HG03025 (cell line): ENCODE measurements at regions not wholly inside any gene's neighbourhood (a gene's known extent, or its start where the extent isn't known, plus 50 kb on each side); places are given as distances from the start of the nearest gene placed in this dataset.
A peak's percentile ranks its signal among the peaks of the same experiment; 100 is the strongest.
"Not testable (repeated sequence)": the region's sequence is repeated elsewhere in the genome, so short reads cannot be mapped to it uniquely, and the experiment has no call there.

Experiments used
- ATAC-seq: cut with Tn5 transposase; IDR thresholded peaks from one replicate; pipeline ENCODE4 v1.9.1; 2021; ENCODE audit warnings: mild to moderate bottlenecking, moderate library complexity; ENCODE audit not compliant: unreplicated experiment, low FRiP score

GRCh38 chr7:119219663-119220062 lies 995.2 kb downstream of the ANKRD7 start:
- no peak for ATAC-seq

DNA sequence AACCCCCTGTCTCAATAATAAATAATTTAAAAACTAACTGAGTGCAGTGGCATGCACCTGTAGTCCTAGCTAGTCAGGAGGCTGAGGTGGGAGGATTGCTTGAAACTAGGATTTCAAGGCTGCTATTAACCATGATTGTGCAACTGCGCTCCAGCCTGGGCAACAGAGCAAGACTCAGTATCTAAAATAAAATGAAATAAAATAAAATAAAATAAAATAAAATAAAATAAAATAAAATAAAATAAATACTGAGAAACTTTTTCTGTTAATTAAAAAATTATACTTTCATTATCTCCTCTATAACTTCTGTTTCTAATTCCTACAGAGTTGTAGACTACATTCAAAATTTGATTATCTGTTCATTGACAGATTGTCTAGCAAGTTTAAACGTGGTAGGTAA lies 999.4 kb downstream of the ANKRD7 start:
- ATAC-seq, result no peak

DNA sequence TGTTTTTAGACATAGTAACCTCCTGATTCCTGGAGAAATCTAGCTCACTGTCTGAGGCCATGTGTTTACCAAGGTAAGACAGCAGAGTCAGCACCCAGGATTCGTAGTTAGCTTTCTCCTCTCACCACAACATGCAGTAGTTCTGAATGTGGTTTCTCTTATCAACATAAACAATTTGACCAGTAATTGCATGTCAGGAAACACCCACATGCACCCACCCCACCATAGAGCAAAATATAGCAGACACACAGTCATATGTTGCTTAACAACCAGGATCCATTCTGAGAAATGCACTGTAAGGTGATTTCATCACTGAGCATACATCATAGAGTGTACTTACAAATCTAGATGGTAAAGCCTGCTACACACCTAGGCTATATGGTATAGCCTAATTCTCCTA lies 1004.0 kb downstream of the ANKRD7 start:
- no peak for ATAC-seq

DNA sequence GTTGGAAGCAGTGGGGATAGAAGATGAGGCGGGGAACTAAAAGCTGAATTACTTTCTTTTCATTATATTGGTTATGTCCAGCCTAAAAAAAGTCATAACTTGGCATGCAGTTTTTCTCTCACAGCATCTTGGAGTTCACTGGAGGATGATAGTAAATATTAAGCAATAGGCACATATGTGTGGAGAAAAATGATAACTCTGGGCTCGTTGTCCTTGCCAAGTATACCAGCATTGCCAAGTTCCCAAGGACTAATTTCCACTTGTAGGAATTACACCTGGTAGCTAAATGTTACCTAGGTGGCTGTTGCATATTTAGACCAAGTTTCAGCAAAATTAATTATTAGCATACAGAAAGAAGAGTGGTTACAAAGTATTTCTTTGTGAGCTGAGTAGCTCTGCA lies 1007.6 kb downstream of the ANKRD7 start:
- no peak for ATAC-seq

- no peak for ATAC-seq
Observed at GRCh38 chr7:119233015-119233414, 1008.5 kb downstream of the ANKRD7 start.

DNA sequence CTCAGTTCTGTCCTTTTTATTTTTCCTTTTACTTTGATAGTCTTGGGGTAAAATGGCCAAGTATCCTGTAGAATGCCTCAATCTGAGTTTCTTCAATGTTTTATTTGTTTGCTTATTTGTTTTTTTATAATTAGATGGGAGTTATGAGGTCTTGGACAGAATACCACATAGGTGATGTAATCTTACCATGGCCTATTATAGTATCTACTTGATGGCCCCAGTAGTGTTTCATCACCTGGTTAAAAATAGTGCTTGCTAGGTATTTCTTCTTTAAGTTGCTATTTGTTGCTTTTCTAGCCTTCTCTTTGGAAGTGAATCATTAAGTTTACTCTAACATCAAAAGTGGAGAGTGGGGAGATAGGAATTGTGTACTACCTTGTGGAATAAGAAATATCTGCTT lies 1020.0 kb upstream of the KCND2 start:
- no peak for ATAC-seq

DNA sequence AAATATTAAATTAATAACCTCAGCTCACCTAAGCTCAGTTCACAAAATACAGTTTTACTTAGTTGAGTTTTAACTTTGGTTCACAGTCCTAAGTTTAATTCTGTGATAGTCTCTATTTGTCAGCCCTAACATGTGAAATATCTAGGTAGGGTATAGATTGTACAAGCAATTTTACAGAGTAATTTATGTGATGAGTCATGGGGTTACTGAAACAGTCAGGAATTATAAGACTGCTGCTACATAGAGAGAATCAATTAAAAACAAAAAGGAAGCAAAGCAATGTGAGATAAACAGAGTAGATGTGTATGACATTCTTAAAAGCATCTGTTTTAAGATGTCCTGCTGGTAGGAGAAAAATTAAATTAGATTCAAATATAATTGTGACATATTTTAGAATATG lies 1018.2 kb upstream of the KCND2 start:
- no peak for ATAC-seq

GRCh38 chr7:119256001-119256400 lies 1017.0 kb upstream of the KCND2 start:
- ATAC-seq, result no peak

DNA sequence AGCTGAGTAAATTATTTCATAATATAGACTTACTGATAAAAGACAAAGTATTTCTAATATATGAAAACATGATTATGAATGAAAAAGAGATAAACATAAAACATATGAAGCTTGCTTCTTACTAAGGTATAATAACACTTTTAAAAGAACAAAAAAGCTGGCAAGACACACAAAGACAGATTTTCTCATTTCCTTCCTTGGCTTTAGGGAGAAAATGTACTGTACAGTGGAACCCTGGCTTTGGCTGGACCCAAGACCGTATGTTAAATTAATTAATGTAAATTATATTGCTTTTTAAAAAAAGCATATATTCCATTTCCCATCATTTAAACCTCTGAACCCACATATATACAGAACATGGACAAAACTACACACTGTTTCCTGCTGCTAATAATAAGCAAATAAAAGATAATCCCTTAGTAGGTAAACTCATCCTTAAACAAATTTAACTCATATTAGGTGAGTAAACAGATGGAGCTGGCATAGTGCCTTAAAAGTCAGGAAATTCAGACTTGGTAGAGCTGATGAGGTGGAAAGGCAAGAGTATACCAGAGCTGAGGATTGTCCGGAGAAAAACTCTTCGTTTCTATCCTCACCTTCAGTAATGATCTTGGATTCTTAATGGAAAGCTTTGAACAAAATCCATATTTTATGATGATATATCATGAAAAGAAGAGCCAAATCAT lies 1016.4 kb upstream of the KCND2 start:
- ATAC-seq, result no peak

DNA sequence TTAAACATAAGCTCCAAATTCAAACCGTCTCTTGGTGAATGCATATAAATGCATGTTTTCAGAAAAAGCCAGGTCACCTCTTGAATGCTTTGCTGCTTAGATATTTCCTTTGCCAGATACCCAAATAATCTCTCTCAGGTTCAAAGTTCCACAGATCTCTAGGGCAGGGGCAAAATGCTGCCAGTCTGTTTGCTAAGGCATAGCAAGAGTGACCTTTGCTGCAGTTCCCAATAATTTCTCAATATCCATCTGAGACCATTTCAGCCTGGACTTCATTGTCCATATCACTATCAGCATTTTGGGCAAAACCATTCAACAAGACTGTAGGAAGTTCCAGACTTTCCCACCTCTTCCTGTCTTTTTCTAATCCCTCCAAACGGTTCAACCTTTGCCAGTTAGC lies 1006.2 kb upstream of the KCND2 start:
- ATAC-seq, result not testable (repeated sequence)

DNA sequence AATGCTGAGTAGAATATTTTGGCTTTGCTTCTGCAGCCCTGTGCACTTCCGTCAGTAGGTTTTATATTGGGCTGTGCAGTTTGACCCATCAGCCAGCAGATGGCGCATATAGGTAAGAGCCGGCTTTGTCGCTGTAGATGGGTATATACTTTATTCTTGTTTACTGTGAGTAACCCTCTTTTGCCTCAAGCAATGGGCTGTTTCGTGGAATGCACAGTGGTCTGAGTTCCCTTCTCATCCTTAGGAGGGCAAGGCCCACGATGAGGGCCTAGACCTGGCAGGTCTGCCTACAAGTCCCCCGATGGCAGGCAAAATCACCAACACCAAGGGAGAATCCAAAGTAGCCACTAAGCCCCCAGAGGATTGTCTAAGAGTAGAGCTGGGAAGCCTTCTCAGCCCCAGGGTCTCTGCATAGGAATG lies 1002.9 kb upstream of the KCND2 start:
- peak; percentile 96 for ATAC-seq

GRCh38 chr7:119270644-119271043 lies 1002.3 kb upstream of the KCND2 start:
- peak; percentile 11 for ATAC-seq

DNA sequence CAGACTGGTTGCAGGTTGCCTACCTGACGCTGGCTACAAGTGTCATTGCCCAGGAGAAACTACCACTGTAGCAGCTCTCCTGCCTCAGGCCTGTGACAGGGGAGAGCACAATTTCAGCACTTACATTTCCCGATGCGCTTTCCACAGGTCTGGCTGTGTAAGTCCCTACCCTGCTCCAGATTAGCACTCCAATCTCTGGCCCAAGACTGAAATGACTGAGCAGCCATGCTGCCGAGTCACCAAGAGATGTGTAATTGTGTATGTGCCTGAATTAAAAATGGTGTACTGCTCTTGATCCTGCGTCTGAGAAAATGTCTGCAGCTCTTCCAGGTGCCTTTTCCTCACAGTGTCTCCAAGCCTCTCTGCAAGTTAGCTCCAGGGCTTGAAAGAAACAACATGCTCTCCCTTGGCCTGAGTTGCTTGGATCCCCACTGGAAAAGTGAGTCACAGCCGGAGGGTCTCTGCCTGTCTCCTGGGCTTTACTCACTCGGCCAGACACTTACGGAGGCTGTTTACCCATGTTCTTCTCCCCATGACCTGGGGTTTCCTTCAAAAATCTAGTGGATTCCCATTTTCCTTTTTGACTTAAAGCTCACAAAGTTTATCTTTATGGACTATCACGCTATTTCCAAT lies 1001.7 kb upstream of the KCND2 start:
- ATAC-seq, result peak; percentile 12

DNA sequence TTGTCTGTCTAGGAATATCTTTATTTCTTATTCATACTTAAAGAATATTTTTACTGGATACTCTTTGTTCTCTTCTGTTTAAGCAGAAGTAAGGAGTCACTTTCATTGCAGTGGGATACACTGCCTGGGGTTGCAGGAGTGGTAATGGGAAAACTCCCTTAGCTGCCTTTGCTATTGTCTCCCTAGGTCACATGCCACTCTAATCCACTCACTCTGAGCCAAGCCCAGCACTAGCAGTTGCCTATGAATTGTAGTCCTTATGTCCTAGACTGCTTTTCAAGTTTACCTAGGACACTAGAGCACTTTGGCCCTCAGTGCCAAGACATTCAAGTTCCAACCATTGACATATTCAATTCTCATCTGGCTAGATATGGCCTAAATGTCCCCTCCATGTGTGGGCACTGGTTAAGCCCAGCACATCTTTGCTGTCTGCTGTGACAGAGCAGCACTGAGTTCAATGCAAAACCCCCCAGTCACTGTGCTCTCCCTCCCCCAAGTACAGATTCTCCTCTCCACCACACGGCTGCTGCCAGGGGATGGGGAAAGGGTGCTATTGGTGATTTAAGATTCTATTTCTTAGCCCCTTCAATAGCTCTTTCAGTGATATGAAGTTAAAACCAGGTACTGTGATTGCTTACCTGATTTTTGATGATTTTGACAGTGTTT lies 991.7 kb upstream of the KCND2 start:
- ATAC-seq, result no peak

DNA sequence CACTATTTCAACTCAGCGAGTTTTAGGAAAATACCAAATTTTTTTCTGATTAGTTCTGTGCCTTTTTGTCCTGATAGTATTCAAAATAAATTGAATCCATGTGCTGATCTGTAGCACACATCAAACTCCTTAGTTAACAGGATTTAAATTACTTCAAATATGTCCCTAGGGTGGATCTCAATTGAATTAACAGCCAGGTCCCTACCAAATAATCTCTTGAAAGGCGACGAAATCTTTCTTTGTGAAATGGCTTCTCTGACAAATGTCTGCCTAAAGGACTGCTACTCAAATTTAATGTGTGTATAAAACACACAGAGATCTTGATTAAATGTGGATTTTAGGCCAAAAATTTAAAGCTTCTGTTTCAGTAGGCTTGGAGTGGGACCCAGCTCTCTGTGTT lies 989.6 kb upstream of the KCND2 start:
- ATAC-seq, result no peak

GRCh38 chr7:119288416-119288815 lies 984.6 kb upstream of the KCND2 start:
- no peak for ATAC-seq

DNA sequence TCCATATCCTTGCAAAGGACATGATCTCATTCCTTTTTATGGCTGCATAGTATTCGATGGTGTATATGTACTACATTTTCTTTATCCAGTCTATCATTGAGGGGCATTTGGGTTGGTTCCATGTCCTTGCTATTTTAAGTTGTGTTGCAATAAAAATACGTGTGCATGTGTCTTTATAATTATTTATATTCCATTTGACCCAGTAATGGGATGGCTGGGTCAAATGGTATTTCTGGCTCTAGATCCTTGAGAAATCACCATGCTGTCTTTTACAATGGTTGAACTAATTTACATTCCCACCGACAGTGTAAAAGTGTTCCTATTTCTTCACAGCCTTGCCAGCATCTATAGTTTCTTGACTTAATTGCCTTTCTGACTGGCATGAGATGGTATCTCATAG lies 972.6 kb upstream of the KCND2 start:
- not testable (repeated sequence) for ATAC-seq

- no peak for ATAC-seq
Observed at GRCh38 chr7:119320316-119320715, 952.7 kb upstream of the KCND2 start.

DNA sequence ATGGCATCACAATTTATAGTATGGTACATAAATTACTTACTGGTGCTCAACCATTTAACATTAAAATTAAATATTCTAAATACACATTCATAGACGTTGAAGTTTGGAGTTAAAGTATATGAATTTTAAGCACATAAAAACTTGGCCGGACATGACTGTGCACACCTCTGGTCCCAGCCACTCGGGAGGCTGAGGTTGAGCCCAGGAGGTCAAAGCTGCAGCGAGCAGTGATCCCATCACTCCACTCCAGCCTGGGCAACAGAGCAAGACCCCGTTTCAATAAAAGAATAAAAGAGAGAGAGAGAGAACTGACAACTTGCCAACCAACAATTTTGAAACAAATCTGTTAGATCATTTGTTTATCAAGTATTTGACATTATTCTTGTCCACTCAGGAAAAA lies 943.3 kb upstream of the KCND2 start:
- no peak for ATAC-seq

GRCh38 chr7:119335405-119335804 lies 937.6 kb upstream of the KCND2 start:
- no peak for ATAC-seq

DNA sequence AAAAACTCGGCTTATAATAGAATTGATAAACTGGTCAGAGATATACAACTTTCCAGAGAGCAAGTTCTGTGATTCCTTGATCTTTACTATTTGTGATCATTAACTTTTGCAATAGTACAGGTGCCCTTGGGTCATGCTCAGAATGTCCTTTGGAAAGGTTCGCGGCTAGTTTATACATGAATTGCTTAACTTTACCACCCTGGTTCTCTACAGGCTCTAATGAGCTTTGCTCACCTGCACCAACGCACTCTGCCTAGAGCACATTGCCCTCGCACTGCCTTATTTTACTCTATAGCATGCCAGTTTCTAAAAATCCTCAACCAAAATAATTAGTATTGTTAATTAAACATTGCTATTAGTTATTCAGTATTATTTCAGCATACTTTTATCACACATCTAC lies 931.2 kb upstream of the KCND2 start:
- ATAC-seq, result no peak

GRCh38 chr7:119343289-119343688 lies 929.7 kb upstream of the KCND2 start:
- no peak for ATAC-seq
